ENCODE measurements at regions not wholly inside any gene's neighbourhood (a gene's known extent, or its start where the extent isn't known, plus 50 kb on each side); places are given as distances from the start of the nearest gene placed in this dataset.
"Not testable (repeated sequence)": the region's sequence is repeated elsewhere in the genome, so short reads cannot be mapped to it uniquely, and the experiment has no call there.

GRCh38 chr14:105938055-105938863, 411.9 kb downstream of the TMEM121 start:
- DNase-seq (ENCODE audit: low read depth, low spot score): no peak
- no peak overlapping the region for H3K4me3 ChIP-seq (ENCODE audit: low read length)

- no peak overlapping the region for H3K4me3 ChIP-seq (ENCODE audit: low read length)
- no peak for DNase-seq (ENCODE audit: low read depth, low spot score)
Observed at GRCh38 chr14:105938959-105939358, 412.6 kb downstream of the TMEM121 start.

GRCh38 chr14:105939810-105940508, 413.6 kb downstream of the TMEM121 start:
- no peak for DNase-seq (ENCODE audit: low read depth, low spot score)
- no peak overlapping the region for H3K4me3 ChIP-seq (ENCODE audit: low read length)

- no peak overlapping the region for H3K4me3 ChIP-seq (ENCODE audit: low read length)
- DNase-seq (ENCODE audit: low read depth, low spot score): peak; percentile 47
Observed at GRCh38 chr14:105940534-105941225, 414.3 kb downstream of the TMEM121 start.

- no peak for DNase-seq (ENCODE audit: low read depth, low spot score)
- no peak overlapping the region for H3K4me3 ChIP-seq (ENCODE audit: low read length)
Observed at GRCh38 chr14:105941226-105942166, 415.1 kb downstream of the TMEM121 start.

- DNase-seq (ENCODE audit: low read depth, low spot score); H3K4me3 ChIP-seq (ENCODE audit: low read length): not testable (repeated sequence)
Observed at GRCh38 chr14:105942725-105943124, 416.3 kb downstream of the TMEM121 start.

- H3K4me3 ChIP-seq (ENCODE audit: low read length): no peak overlapping the region
- DNase-seq (ENCODE audit: low read depth, low spot score): no peak
Observed at GRCh38 chr14:105943973-105944602, 417.7 kb downstream of the TMEM121 start.

- H3K4me3 ChIP-seq (ENCODE audit: low read length): no peak overlapping the region
- peak; percentile 51 for DNase-seq (ENCODE audit: low read depth, low spot score)
Observed at GRCh38 chr14:105944632-105945610, 418.5 kb downstream of the TMEM121 start.

- DNase-seq (ENCODE audit: low read depth, low spot score): peak; percentile 61
- H3K4me3 ChIP-seq (ENCODE audit: low read length): no peak overlapping the region
Observed at GRCh38 chr14:105945896-105946295, 419.5 kb downstream of the TMEM121 start.

GRCh38 chr14:105947599-105947998, 421.2 kb downstream of the TMEM121 start:
- H3K4me3 ChIP-seq (ENCODE audit: low read length): no peak overlapping the region
- DNase-seq (ENCODE audit: low read depth, low spot score): no peak

- peak; percentile 60 for DNase-seq (ENCODE audit: low read depth, low spot score)
- H3K4me3 ChIP-seq (ENCODE audit: low read length): not testable (repeated sequence)
Observed at GRCh38 chr14:105948955-105949354, 422.6 kb downstream of the TMEM121 start.

GRCh38 chr14:105950364-105950892, 424.0 kb downstream of the TMEM121 start:
- DNase-seq (ENCODE audit: low read depth, low spot score); H3K4me3 ChIP-seq (ENCODE audit: low read length): not testable (repeated sequence)

- no peak overlapping the region for H3K4me3 ChIP-seq (ENCODE audit: low read length)
- no peak for DNase-seq (ENCODE audit: low read depth, low spot score)
Observed at GRCh38 chr14:105951399-105951798, 425.0 kb downstream of the TMEM121 start.

GRCh38 chr14:105952222-105952621, 425.8 kb downstream of the TMEM121 start:
- H3K4me3 ChIP-seq (ENCODE audit: low read length): no peak overlapping the region
- DNase-seq (ENCODE audit: low read depth, low spot score): no peak

GRCh38 chr14:105952826-105953225, 426.4 kb downstream of the TMEM121 start:
- no peak for DNase-seq (ENCODE audit: low read depth, low spot score)
- H3K4me3 ChIP-seq (ENCODE audit: low read length): no peak overlapping the region

- DNase-seq (ENCODE audit: low read depth, low spot score); H3K4me3 ChIP-seq (ENCODE audit: low read length): not testable (repeated sequence)
Observed at GRCh38 chr14:105961625-105962024, 435.2 kb downstream of the TMEM121 start.

- DNase-seq (ENCODE audit: low read depth, low spot score): no peak
- no peak overlapping the region for H3K4me3 ChIP-seq (ENCODE audit: low read length)
Observed at GRCh38 chr14:105962532-105962931, 436.1 kb downstream of the TMEM121 start.

All from Jurkat, Clone E6-1 (cell line).